ENCODE measurements at regions not wholly inside any gene's neighbourhood (a gene's known extent, or its start where the extent isn't known, plus 50 kb on each side); places are given as distances from the start of the nearest gene placed in this dataset.

DNA sequence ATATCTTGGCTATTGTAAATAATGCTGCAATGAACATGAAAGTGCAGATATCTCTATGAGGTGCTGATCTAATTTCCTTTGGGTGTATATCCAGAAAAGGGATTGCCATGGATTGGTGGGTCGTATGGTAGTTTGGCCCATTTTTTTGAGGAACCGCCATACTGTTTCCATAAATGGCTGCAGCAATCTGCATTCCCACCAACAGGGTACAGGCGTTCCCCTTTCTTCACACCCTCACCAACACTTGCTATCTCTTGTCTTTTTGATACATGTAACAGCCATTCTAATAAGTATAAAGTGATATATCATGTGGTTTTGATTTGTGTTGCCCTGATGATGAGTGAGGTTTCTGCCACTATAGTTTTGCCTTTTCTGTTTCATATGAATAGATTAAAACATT is 146.7 kb downstream of the NR2F2 start:
- TF ChIP-seq, protein P1, sequence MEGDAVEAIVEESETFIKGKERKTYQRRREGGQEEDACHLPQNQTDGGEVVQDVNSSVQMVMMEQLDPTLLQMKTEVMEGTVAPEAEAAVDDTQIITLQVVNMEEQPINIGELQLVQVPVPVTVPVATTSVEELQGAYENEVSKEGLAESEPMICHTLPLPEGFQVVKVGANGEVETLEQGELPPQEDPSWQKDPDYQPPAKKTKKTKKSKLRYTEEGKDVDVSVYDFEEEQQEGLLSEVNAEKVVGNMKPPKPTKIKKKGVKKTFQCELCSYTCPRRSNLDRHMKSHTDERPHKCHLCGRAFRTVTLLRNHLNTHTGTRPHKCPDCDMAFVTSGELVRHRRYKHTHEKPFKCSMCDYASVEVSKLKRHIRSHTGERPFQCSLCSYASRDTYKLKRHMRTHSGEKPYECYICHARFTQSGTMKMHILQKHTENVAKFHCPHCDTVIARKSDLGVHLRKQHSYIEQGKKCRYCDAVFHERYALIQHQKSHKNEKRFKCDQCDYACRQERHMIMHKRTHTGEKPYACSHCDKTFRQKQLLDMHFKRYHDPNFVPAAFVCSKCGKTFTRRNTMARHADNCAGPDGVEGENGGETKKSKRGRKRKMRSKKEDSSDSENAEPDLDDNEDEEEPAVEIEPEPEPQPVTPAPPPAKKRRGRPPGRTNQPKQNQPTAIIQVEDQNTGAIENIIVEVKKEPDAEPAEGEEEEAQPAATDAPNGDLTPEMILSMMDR (IDR thresholded peaks at IDR 0.05; ENCODE audit: low read length) = no peak
- TF ChIP-seq EZH2phosphoT487 (IDR thresholded peaks at IDR 0.05; ENCODE audit: low read length) = no peak

All from MM.1S (cell line).